ENCODE measurements at regions not wholly inside any gene's neighbourhood (a gene's known extent, or its start where the extent isn't known, plus 50 kb on each side); places are given as distances from the start of the nearest gene placed in this dataset.

GRCh38 chr1:69076631-69077030 lies 491.1 kb upstream of the LRRC7 start:
- 44 to 51% (median 48%) methylated on average over 3 of the region's 3 CpGs for WGBS, 3 donors
- Histone ChIP-seq H3K27me3 (ENCODE audit: insufficient read depth in 3 of 3, low read length in 2 of 3) (no peaks in the 10 kb centered on the region), H3K27ac (no peak overlapping the region), H3K4me3 (no peak overlapping the region), H3K36me3 (ENCODE audit: insufficient read depth in 1 of 2, low read depth in 1 of 2) (no peaks in the 10 kb centered on the region), H3K4me1 (no peaks in the 10 kb centered on the region), H3K9me3 (no peaks in the 10 kb centered on the region)
- TF ChIP-seq CTCF (IDR thresholded peaks at IDR 0.05), result no peak
- ATAC-seq, result no peak
- intact Hi-C loops (cut with DNase I), result no loop called here
- DNase-seq, result no peak

GRCh38 chr1:69077198-69077597 lies 490.5 kb upstream of the LRRC7 start:
- WGBS, 3 donors, result 69 to 84% (median 79%) methylated on average over 1 of the region's 1 CpG
- intact Hi-C loops (cut with DNase I), result no loop called here
- no peaks in the 10 kb centered on the region for H3K27me3 ChIP-seq (ENCODE audit: insufficient read depth in 3 of 3, low read length in 2 of 3)
- TF ChIP-seq CTCF (IDR thresholded peaks at IDR 0.05), result no peak
- ATAC-seq (no peak), DNase-seq (no peak)
- H3K4me3 ChIP-seq, result no peak overlapping the region
- no peak overlapping the region for H3K27ac ChIP-seq
- H3K9me3 ChIP-seq, result no peaks in the 10 kb centered on the region
- no peaks in the 10 kb centered on the region for H3K4me1 ChIP-seq
- no peaks in the 10 kb centered on the region for H3K36me3 ChIP-seq (ENCODE audit: insufficient read depth in 1 of 2, low read depth in 1 of 2)

- 72 to 89% (median 72%) methylated on average over 3 of the region's 3 CpGs for WGBS, 3 donors
- Histone ChIP-seq H3K4me3 (no peak overlapping the region), H3K9me3 (no peaks in the 10 kb centered on the region), H3K27me3 (ENCODE audit: insufficient read depth in 3 of 3, low read length in 2 of 3) (no peaks in the 10 kb centered on the region), H3K4me1 (no peaks in the 10 kb centered on the region), H3K27ac (no peak overlapping the region), H3K36me3 (ENCODE audit: insufficient read depth in 1 of 2, low read depth in 1 of 2) (no peaks in the 10 kb centered on the region)
- no peak for TF ChIP-seq CTCF (IDR thresholded peaks at IDR 0.05)
- intact Hi-C loops (cut with DNase I), result no loop called here
- DNase-seq (no peak), ATAC-seq (no peak)
Observed at GRCh38 chr1:69077633-69078032, 490.1 kb upstream of the LRRC7 start.

- Histone ChIP-seq H3K4me1 (no peaks in the 10 kb centered on the region), H3K9me3 (no peaks in the 10 kb centered on the region), H3K36me3 (ENCODE audit: insufficient read depth in 1 of 2, low read depth in 1 of 2) (no peaks in the 10 kb centered on the region), H3K27ac (no peak overlapping the region), H3K27me3 (ENCODE audit: insufficient read depth in 3 of 3, low read length in 2 of 3) (no peaks in the 10 kb centered on the region), H3K4me3 (no peak overlapping the region)
- TF ChIP-seq CTCF (IDR thresholded peaks at IDR 0.05), result no peak
- ATAC-seq, result no peak
- 50 to 55% (median 51%) methylated on average over 3 of the region's 3 CpGs for WGBS, 3 donors
- intact Hi-C loops (cut with DNase I), result no loop called here
- DNase-seq, result no peak
Observed at GRCh38 chr1:69081668-69082067, 486.1 kb upstream of the LRRC7 start.

GRCh38 chr1:69082312-69082711 lies 485.4 kb upstream of the LRRC7 start:
- Histone ChIP-seq H3K27ac (no peak overlapping the region), H3K36me3 (ENCODE audit: insufficient read depth in 1 of 2, low read depth in 1 of 2) (no peaks in the 10 kb centered on the region), H3K4me3 (no peak overlapping the region), H3K4me1 (no peaks in the 10 kb centered on the region), H3K9me3 (no peaks in the 10 kb centered on the region), H3K27me3 (ENCODE audit: insufficient read depth in 3 of 3, low read length in 2 of 3) (no peaks in the 10 kb centered on the region)
- DNase-seq (no peak), ATAC-seq (no peak)
- 39 to 42% (median 41%) methylated on average over 4 of the region's 4 CpGs for WGBS, 3 donors
- TF ChIP-seq CTCF (IDR thresholded peaks at IDR 0.05), result no peak
- intact Hi-C loops (cut with DNase I), result no loop called here

All from psoas muscle (tissue), 7 donors.